Osteoblast (primary cell): ENCODE measurements at regions not wholly inside any gene's neighbourhood (a gene's known extent, or its start where the extent isn't known, plus 50 kb on each side); places are given as distances from the start of the nearest gene placed in this dataset.
"Not testable (repeated sequence)": the region's sequence is repeated elsewhere in the genome, so short reads cannot be mapped to it uniquely, and the experiment has no call there.

ENCODE experiments used
- DNase-seq: peaks from one replicate; pipeline ENCODE4 v3.0.0; 2011; ENCODE audit warnings: low spot score, mixed read lengths; ENCODE audit not compliant: insufficient read length; ENCODE audit errors: missing footprints
- H2AFZ ChIP-seq: 2 replicates; pipeline ENCODE4 v1.6.0; 2011; ENCODE audit warnings: mild to moderate bottlenecking, low read length
- H3K27ac ChIP-seq: 2 replicates; pipeline ENCODE4 v1.5.1; 2011; ENCODE audit warnings: mild to moderate bottlenecking, low read depth, low read length, moderate library complexity
- H3K27me3 ChIP-seq: 2 replicates; pipeline ENCODE4 v1.6.0; 2012; ENCODE audit warnings: mild to moderate bottlenecking, control low read depth, inconsistent platforms, low read length, moderate library complexity; ENCODE audit not compliant: insufficient read depth
- H3K36me3 ChIP-seq: 2 replicates; pipeline ENCODE4 v1.5.1; 2011; ENCODE audit warnings: mild to moderate bottlenecking, low read length, control low read depth, moderate library complexity; ENCODE audit not compliant: insufficient read depth
- H3K4me1 ChIP-seq: 2 replicates; pipeline ENCODE4 v1.5.1; 2011; ENCODE audit warnings: mild to moderate bottlenecking, low read length, control low read depth, moderate library complexity; ENCODE audit not compliant: insufficient read depth
- H3K4me2 ChIP-seq: 2 replicates; pipeline ENCODE4 v1.6.0; 2011; ENCODE audit warnings: mild to moderate bottlenecking, low read length; ENCODE audit not compliant: insufficient read depth
- H3K4me3 ChIP-seq: fragments of 200-600 bp; sonication (generic); 3 replicates; pipeline ENCODE4 v1.5.1; 2012; ENCODE audit warnings: mild to moderate bottlenecking, low read length, inconsistent platforms; ENCODE audit not compliant: insufficient read depth
- H3K79me2 ChIP-seq: 2 replicates; pipeline ENCODE4 v1.6.0; 2012; ENCODE audit warnings: mild to moderate bottlenecking, low read length, control low read depth, inconsistent platforms; ENCODE audit not compliant: insufficient read depth
- H3K9me3 ChIP-seq: 2 replicates; pipeline ENCODE4 v1.5.1; 2011; ENCODE audit warnings: low read depth, low read length, control low read depth
- H4K20me1 ChIP-seq: 2 replicates; pipeline ENCODE4 v1.6.0; 2012; ENCODE audit warnings: mild to moderate bottlenecking, low read length, control low read depth; ENCODE audit not compliant: insufficient read depth
- TF ChIP-seq, protein P1 (sequence below): IDR thresholded peaks from 2 replicates; pipeline ENCODE4 v1.5.1; 2011; ENCODE audit warnings: mild to moderate bottlenecking, low read depth, low read length, moderate library complexity; ENCODE audit errors: extremely low read depth

DNA sequence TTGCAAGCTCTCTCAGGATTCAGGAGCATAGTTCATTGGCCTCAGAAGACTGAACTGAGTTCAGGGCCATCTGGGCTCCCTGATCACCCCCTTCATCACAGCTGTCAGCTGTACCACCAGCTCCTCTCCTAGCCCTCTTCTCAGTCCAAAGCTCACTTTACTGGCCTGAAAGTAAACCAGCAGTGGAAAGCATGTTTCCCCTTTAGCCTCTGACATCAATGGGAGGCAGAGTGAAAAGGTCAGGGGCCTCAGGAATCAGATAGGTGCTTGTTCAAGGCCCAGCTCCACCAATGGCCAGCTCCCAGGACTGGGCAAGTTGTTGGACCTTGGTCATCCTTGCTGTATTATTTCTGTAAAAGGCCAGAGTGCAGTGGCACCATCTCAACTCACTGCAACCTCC, 223.4 kb downstream of the TLE3 start:
- Histone ChIP-seq H3K27me3 (peaks cover 11% of the 10 kb centered on the region), H3K4me2 (no peak overlapping the region), H3K79me2 (no peaks in the 10 kb centered on the region), H3K27ac (no peak overlapping the region), H4K20me1 (no peaks in the 10 kb centered on the region), H3K4me3 (no peak overlapping the region), H3K36me3 (no peaks in the 10 kb centered on the region), H3K9me3 (peaks cover 12% of the 10 kb centered on the region), H2AFZ (no peak overlapping the region), H3K4me1 (no peaks in the 10 kb centered on the region)
- DNase-seq = no peak
- TF ChIP-seq, protein P1, sequence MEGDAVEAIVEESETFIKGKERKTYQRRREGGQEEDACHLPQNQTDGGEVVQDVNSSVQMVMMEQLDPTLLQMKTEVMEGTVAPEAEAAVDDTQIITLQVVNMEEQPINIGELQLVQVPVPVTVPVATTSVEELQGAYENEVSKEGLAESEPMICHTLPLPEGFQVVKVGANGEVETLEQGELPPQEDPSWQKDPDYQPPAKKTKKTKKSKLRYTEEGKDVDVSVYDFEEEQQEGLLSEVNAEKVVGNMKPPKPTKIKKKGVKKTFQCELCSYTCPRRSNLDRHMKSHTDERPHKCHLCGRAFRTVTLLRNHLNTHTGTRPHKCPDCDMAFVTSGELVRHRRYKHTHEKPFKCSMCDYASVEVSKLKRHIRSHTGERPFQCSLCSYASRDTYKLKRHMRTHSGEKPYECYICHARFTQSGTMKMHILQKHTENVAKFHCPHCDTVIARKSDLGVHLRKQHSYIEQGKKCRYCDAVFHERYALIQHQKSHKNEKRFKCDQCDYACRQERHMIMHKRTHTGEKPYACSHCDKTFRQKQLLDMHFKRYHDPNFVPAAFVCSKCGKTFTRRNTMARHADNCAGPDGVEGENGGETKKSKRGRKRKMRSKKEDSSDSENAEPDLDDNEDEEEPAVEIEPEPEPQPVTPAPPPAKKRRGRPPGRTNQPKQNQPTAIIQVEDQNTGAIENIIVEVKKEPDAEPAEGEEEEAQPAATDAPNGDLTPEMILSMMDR = no peak

DNA sequence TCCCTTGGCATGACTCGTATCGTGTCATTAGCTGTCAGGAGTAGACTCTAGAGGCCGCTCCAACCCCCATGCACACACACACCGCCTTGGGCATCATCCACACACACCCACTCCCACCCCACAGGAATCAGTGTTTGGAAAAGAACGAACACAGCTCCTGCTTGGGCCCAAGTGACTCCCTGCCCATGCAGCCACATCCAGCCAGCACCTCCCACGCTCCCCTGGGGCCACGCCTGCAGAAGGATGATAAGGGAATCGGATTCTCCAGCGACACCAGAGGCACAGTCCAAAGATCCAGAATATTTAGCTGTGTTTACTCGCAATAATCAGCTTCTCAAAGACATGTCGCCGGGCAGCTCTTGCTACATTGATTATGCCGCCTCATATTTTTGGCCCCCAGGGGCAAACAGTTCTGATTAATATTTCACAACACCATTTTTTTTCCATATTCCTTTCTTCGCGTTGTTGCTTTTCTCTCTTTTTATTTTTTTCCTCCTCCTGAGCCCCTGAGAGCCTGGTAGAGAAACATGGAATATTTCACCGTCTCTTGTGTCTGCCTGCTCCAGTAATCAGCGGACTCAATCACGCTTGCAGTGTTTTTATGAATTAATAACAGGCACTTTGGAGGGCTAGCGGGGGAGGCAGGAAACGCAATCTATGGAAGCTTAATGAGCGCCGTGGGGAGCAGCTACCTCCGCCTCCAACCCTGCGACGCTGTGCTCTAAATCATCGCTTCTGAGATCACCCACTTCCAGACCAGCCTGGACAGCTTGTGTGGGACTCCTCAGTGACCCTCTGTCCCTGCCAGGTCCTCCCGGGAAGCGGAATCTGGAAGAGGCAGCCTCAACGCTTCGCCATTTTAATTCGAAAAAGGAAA, 221.4 kb downstream of the TLE3 start:
- H3K27ac ChIP-seq = no peak overlapping the region
- no peaks in the 10 kb centered on the region for H3K4me1 ChIP-seq
- no peaks in the 10 kb centered on the region for H3K36me3 ChIP-seq
- no peaks in the 10 kb centered on the region for H4K20me1 ChIP-seq
- no peak for DNase-seq
- no peak overlapping the region for H3K4me2 ChIP-seq
- no peaks in the 10 kb centered on the region for H3K79me2 ChIP-seq
- peaks cover 12% of the 10 kb centered on the region for H3K9me3 ChIP-seq
- H2AFZ ChIP-seq = no peak overlapping the region
- no peak overlapping the region for H3K4me3 ChIP-seq
- TF ChIP-seq, protein P1 = no peak
- H3K27me3 ChIP-seq = peaks cover 6% of the 10 kb centered on the region

DNA sequence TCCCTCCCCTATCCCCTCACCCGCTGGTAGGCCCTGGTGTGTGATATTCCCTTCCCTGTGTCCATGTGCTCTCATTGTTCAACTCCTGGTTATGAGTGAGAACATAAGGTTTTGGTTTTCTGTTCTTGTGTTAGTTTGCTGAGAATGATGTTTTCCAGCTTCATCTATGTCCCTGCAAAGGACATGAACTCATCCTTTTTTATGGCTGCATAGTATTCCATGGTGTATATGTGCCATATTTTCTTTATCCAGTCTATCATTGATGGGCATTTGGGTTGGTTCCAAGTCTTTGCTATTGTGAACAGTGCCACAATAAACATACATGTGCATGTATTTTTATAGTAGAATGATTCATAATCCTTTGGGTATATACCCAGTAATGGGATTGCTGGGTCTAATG, 217.8 kb downstream of the TLE3 start:
- not testable (repeated sequence) for H3K79me2 ChIP-seq, H4K20me1 ChIP-seq, DNase-seq, H3K27me3 ChIP-seq, H3K9me3 ChIP-seq, H3K36me3 ChIP-seq, H2AFZ ChIP-seq, H3K4me3 ChIP-seq, H3K4me2 ChIP-seq, H3K27ac ChIP-seq, H3K4me1 ChIP-seq

DNA sequence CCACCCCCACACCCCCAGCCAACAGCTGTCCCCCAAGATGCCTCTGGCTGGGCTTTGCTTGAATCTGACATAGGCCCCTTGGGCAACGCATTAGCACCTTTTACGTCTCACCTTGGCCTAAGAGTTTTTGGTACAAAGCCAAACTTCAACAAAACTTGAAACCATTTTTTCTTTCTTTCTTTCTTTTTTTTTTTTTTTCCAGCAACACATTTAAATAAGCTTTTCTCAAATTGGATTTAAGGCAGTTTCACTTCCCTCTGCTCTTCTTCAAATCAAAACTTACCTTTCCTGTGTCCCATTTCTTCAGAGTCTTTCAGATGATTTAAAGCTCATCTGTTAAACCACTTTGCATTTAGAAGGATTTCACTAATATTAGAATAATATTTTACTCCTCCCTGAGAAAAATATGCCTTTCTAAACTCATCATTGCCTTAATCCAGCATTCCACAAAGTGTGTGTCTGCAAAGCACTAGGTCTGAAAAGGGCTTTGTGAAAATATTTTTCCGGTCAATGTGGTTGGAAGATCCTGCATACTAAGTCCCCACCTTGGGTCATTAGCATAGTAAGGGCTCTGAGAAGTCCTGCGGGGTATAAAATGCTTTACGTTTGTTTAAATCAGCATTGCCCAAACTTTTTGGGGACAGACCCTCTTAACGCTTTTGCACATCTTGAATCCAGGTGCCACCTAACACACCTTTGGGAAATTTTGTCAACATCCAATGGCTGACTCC, 217.0 kb downstream of the TLE3 start:
- no peak overlapping the region for H2AFZ ChIP-seq
- H3K4me3 ChIP-seq = no peak overlapping the region
- H4K20me1 ChIP-seq = no peaks in the 10 kb centered on the region
- no peaks in the 10 kb centered on the region for H3K4me1 ChIP-seq
- peaks cover 2% of the 10 kb centered on the region for H3K9me3 ChIP-seq
- no peaks in the 10 kb centered on the region for H3K79me2 ChIP-seq
- no peak overlapping the region for H3K27ac ChIP-seq
- no peaks in the 10 kb centered on the region for H3K36me3 ChIP-seq
- DNase-seq = no peak
- H3K27me3 ChIP-seq = peaks cover 10% of the 10 kb centered on the region
- TF ChIP-seq, protein P1 = no peak
- H3K4me2 ChIP-seq = no peak overlapping the region
